Esophagus (tissue), 2 donors: ENCODE measurements at regions not wholly inside any gene's neighbourhood (a gene's known extent, or its start where the extent isn't known, plus 50 kb on each side); places are given as distances from the start of the nearest gene placed in this dataset.

Experiments used
- H3K27ac ChIP-seq, 2 donors: one replicate each; pipeline ENCODE4 v1.5.1; 2013; ENCODE audit warnings: low read depth in 2 of 2, mild to moderate bottlenecking in 2 of 2, inconsistent platforms in 1 of 2, low read length in 1 of 2, moderate library complexity in 1 of 2
- H3K27me3 ChIP-seq, 2 donors: one replicate each; pipeline ENCODE4 v1.6.1; 2013; ENCODE audit warnings: low read length in 2 of 2, control low read depth in 1 of 2, mild to moderate bottlenecking in 1 of 2; ENCODE audit not compliant: insufficient read depth in 2 of 2, control insufficient read depth in 1 of 2
- H3K36me3 ChIP-seq, 2 donors: one replicate each; pipeline ENCODE4 v1.6.1; 2013; ENCODE audit warnings: low read length in 1 of 2; ENCODE audit not compliant: control insufficient read depth in 2 of 2, insufficient read depth in 2 of 2
- H3K4me1 ChIP-seq, 2 donors: one replicate each; pipeline ENCODE4 v1.6.1; 2013; ENCODE audit warnings: low read length in 1 of 2; ENCODE audit not compliant: control insufficient read depth in 2 of 2, insufficient read depth in 2 of 2
- H3K4me3 ChIP-seq, 2 donors: one replicate each; pipeline ENCODE4 v1.5.1; 2013; ENCODE audit warnings: low read length in 2 of 2, mild to moderate bottlenecking in 2 of 2, low read depth in 1 of 2, moderate library complexity in 1 of 2
- H3K9me3 ChIP-seq, 2 donors: one replicate each; pipeline ENCODE4 v1.6.1; 2013; ENCODE audit warnings: mild to moderate bottlenecking in 2 of 2, low read depth in 1 of 2, low read length in 1 of 2, moderate library complexity in 1 of 2; ENCODE audit not compliant: control insufficient read depth in 2 of 2, insufficient read depth in 1 of 2
- WGBS, 2 donors: extraction: QIAGEN DNeasy Blood & Tissue Kit; methylation state at CpG; one replicate each; pipeline ENCODE4 v1.1.7; 2013; 5-methylcytosine and 5-hydroxymethylcytosine counted together
- donor health status: healthy with polysubstance abuse.
- donor health status: Bipolar disorder and iron deficiency.

DNA sequence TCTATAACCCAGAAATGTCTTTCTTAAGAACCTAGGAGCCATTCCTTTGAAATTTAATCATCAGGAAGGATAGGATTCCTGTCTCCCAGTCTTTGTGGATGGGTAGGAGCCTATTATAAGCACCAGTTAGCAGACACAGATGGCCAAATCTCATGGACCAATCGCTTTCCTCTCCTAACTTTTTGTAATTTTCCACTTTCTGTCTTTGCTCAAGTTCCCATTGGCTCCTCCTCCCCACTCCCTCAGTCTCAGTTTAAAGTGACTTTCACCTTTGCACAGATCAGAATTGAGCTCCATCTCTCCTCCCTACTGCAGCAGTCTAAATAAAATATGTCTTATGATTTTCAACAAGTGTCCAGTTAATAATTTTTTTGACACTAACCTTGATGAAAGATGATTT, 192.3 kb downstream of the HS3ST3A1 start:
- no peaks in the 10 kb centered on the region for H3K9me3 ChIP-seq
- WGBS, 2 donors, result 82 to 91% methylated on average over 1 of the region's 1 CpG
- no peak overlapping the region for H3K4me3 ChIP-seq
- H3K36me3 ChIP-seq, result no peaks in the 10 kb centered on the region
- H3K27ac ChIP-seq, result no peak overlapping the region
- H3K4me1 ChIP-seq, result no peaks in the 10 kb centered on the region
- no peaks in the 10 kb centered on the region for H3K27me3 ChIP-seq

DNA sequence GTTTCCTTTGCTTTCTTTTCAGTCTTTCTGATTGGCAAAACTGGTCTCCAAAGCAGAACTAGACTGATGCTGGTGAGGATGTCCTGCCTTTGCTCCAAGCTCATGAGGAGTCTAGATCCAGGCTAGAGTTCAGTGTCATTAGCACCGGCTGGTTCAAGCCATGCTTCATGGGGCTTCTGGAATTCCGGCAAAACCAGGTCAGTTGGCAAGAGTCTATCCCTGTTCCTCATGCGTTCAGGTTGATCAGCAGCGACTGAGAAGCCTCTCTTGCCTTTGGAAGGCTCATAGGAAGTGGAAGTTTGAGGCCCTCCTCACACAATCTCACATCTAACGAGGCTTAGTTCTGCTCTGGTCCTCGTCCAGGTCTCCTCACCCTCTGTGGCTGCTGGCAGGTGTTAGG, 194.3 kb downstream of the HS3ST3A1 start:
- Histone ChIP-seq H3K27me3 (no peaks in the 10 kb centered on the region), H3K9me3 (no peaks in the 10 kb centered on the region), H3K27ac (no peak overlapping the region), H3K4me3 (no peak overlapping the region), H3K4me1 (no peaks in the 10 kb centered on the region), H3K36me3 (no peaks in the 10 kb centered on the region)
- 88 to 90% methylated on average over 6 of the region's 6 CpGs for WGBS, 2 donors

GRCh38 chr17:13405807-13406206, 195.9 kb downstream of the HS3ST3A1 start:
- WGBS, 2 donors, result 68 to 70% methylated on average over 3 of the region's 3 CpGs
- Histone ChIP-seq H3K27ac (no peak overlapping the region), H3K36me3 (no peaks in the 10 kb centered on the region), H3K4me3 (no peak overlapping the region), H3K27me3 (no peaks in the 10 kb centered on the region), H3K9me3 (no peaks in the 10 kb centered on the region), H3K4me1 (no peaks in the 10 kb centered on the region)

DNA sequence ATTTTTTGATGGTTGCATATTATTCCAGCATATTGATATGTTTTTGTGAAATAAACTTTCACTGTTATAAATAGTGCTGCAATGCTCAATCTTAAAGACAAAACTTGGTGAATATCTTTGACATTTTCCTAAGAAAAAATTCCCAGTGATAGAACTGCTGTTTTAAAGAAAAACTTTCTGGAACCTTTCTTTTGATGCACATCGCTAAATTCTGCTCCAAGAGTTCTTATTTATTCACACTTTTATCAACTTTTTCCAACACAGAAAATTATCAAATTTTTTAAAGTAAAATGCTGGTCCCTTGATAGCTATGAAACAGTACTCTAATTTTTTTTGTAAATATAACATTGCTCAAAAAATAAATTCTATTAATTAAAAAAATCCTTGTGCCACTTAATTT, 196.6 kb downstream of the HS3ST3A1 start:
- WGBS, 2 donors, result 91 to 96% methylated on average over 1 of the region's 1 CpG
- H3K9me3 ChIP-seq, result no peaks in the 10 kb centered on the region
- no peaks in the 10 kb centered on the region for H3K27me3 ChIP-seq
- no peak overlapping the region for H3K4me3 ChIP-seq
- no peaks in the 10 kb centered on the region for H3K36me3 ChIP-seq
- H3K27ac ChIP-seq, result no peak overlapping the region
- H3K4me1 ChIP-seq, result no peaks in the 10 kb centered on the region

DNA sequence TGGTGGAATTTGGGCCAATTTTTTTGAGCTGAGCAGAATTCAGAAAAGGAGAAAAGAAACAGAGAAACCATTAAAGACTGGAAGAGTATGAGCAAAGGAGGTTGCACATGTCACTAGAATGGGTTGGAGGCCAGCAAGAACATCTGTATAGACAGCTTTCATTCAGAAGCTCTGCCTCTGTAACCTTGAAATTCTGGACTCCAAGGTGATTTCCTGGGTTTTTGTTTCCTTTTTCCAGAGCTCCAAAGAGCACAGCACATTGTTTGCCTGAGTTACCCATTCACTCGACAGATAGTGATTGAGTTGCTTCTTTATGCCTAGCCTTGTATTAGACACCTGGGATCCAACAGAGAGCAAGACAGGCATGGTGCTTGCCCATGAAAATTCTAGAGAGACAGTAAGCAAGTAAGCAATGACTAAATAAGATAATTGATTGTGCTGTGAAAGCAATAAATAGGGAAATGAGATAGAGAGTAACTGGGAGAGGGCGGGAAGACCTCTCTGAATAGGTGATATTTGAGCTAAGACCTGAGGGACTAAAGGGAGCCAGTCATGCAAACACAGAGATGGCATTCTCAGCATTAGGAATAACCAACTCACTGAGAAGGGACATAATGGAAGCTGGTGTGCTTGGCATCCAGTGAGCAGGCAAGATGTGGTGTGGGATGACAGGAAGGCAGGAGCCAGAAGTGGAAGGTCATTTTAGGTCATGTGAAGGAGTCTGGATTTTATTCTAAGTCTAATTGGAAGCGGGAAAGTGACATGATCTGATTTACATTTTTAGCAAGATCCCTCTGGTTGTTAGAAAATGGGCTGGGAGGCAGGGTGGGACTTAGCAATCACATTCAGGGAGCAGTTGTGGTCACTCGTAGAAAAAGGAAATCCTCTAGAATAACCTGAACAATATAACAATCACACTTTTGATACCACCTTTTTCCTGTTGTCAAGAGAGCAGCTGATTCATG, 197.5 kb downstream of the HS3ST3A1 start:
- H3K27me3 ChIP-seq, result peaks cover 0 to 3% of the 10 kb centered on the region in 2 donors
- H3K4me3 ChIP-seq, result no peak overlapping the region
- H3K27ac ChIP-seq, result no peak overlapping the region
- H3K4me1 ChIP-seq, result no peaks in the 10 kb centered on the region
- no peaks in the 10 kb centered on the region for H3K36me3 ChIP-seq
- no peaks in the 10 kb centered on the region for H3K9me3 ChIP-seq
- WGBS, 2 donors, result 66 to 72% methylated on average over 4 of the region's 4 CpGs

GRCh38 chr17:13400491-13400890, 201.2 kb downstream of the HS3ST3A1 start:
- 79 to 82% methylated on average over 2 of the region's 2 CpGs for WGBS, 2 donors
- H3K27ac ChIP-seq, result no peak overlapping the region
- H3K36me3 ChIP-seq, result no peaks in the 10 kb centered on the region
- H3K9me3 ChIP-seq, result no peaks in the 10 kb centered on the region
- no peak overlapping the region for H3K4me3 ChIP-seq
- H3K4me1 ChIP-seq, result no peaks in the 10 kb centered on the region
- peaks cover 0 to 3% of the 10 kb centered on the region in 2 donors for H3K27me3 ChIP-seq

GRCh38 chr17:13398853-13399252, 202.9 kb downstream of the HS3ST3A1 start:
- Histone ChIP-seq H3K27me3 (peaks cover 0 to 3% of the 10 kb centered on the region in 2 donors), H3K27ac (no peak overlapping the region), H3K4me3 (no peak overlapping the region), H3K36me3 (no peaks in the 10 kb centered on the region), H3K9me3 (peaks cover 0 to 2% of the 10 kb centered on the region in 2 donors), H3K4me1 (no peaks in the 10 kb centered on the region)
- WGBS, 2 donors, result 92 to 93% methylated on average over 1 of the region's 1 CpG

- Histone ChIP-seq H3K4me1 (no peaks in the 10 kb centered on the region), H3K27me3 (peaks cover 0 to 3% of the 10 kb centered on the region in 2 donors), H3K36me3 (no peaks in the 10 kb centered on the region), H3K27ac (no peak overlapping the region), H3K9me3 (peaks cover 0 to 2% of the 10 kb centered on the region in 2 donors), H3K4me3 (no peak overlapping the region)
- 93 to 100% methylated on average over 1 of the region's 1 CpG for WGBS, 2 donors
Measured at GRCh38 chr17:13398091-13398490, 203.6 kb downstream of the HS3ST3A1 start.

GRCh38 chr17:13395862-13396261, 205.9 kb downstream of the HS3ST3A1 start:
- H3K36me3 ChIP-seq, result no peaks in the 10 kb centered on the region
- H3K9me3 ChIP-seq, result peaks cover 0 to 2% of the 10 kb centered on the region in 2 donors
- H3K27me3 ChIP-seq, result peaks cover 0 to 3% of the 10 kb centered on the region in 2 donors
- H3K4me3 ChIP-seq, result no peak overlapping the region
- no peak overlapping the region for H3K27ac ChIP-seq
- WGBS, 2 donors, result 37 to 46% methylated on average over 1 of the region's 1 CpG
- no peaks in the 10 kb centered on the region for H3K4me1 ChIP-seq

DNA sequence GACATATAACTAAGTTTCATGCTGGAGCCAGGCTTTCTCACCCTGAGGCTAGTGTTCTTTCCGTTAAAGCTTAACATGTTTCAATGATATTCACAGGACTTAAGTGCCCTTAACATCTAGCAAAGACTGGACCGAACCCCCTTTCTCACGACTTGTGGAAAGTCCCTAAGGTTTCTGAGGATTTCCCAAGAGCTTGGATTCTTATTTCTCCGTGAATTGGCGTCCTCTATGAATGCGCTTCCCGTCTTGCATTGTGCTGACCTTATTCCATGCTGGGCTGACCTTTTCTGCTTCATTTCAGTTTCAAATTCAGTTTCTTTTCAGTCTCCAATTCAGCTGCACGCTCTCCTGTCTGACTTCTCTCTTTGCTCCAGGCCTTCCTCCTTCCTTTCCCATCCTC, 206.4 kb downstream of the HS3ST3A1 start:
- no peaks in the 10 kb centered on the region for H3K36me3 ChIP-seq
- H3K9me3 ChIP-seq, result peaks cover 0 to 2% of the 10 kb centered on the region in 2 donors
- H3K4me3 ChIP-seq, result no peak overlapping the region
- WGBS, 2 donors, result 46 to 62% methylated on average over 8 of the region's 8 CpGs
- peak overlapping the region in 1 of 2 donors; percentile 49 for H3K27ac ChIP-seq
- H3K27me3 ChIP-seq, result peaks cover 0 to 3% of the 10 kb centered on the region in 2 donors
- H3K4me1 ChIP-seq, result no peaks in the 10 kb centered on the region
